Thoracic aorta (tissue), 2 donors: ENCODE measurements at regions not wholly inside any gene's neighbourhood (a gene's known extent, or its start where the extent isn't known, plus 50 kb on each side); places are given as distances from the start of the nearest gene placed in this dataset.

Experiments used
- ATAC-seq: fragments of 150-250 bp; one replicate; pipeline ENCODE4 v1.8.0; 2017; ENCODE audit warnings: low read depth; ENCODE audit not compliant: insufficient number of reproducible peaks, low FRiP score
- DNase-seq: peaks from one replicate; pipeline ENCODE4 v3.0.0-alpha.2; 2020; ENCODE audit warnings: low spot score
- H3K27ac ChIP-seq, 2 donors: fragments of 200-600 bp; sonication (generic); 1 replicate in 1 of 2; 2 replicates in 1 of 2; pipeline ENCODE4 v1.5.1; 2016; ENCODE audit warnings: mild to moderate bottlenecking in 2 of 2, moderate library complexity in 2 of 2
- H3K27me3 ChIP-seq: fragments of 200-600 bp; sonication (generic); replicated peaks from 2 replicates; pipeline ENCODE4 v1.6.0; 2016; ENCODE audit warnings: mild to moderate bottlenecking; ENCODE audit not compliant: insufficient read depth
- H3K36me3 ChIP-seq: fragments of 200-600 bp; sonication (generic); one replicate; pipeline ENCODE4 v1.5.1; 2016
- H3K4me1 ChIP-seq, 2 donors: fragments of 200-600 bp; sonication (generic); 1 replicate in 1 of 2; 2 replicates in 1 of 2; pipeline versions ENCODE4 v1.5.1 to v1.6.0; 2016; ENCODE audit warnings: low read depth in 2 of 2, mild to moderate bottlenecking in 1 of 2; ENCODE audit not compliant: control insufficient read depth in 1 of 2
- H3K4me3 ChIP-seq: fragments of 200-600 bp; sonication (generic); 2 replicates; pipeline ENCODE4 v1.5.1; 2016; ENCODE audit warnings: mild to moderate bottlenecking
- H3K9me3 ChIP-seq: fragments of 200-600 bp; sonication (generic); 2 replicates; pipeline ENCODE4 v1.5.1; 2016
- CTCF ChIP-seq: fragments of 200-600 bp; sonication (generic); IDR thresholded peaks from one replicate; pipeline ENCODE4 v1.5.1; 2019; ENCODE audit warnings: antibody characterized with exemption

GRCh38 chr3:177554895-177555759 lies 357.8 kb upstream of the TBL1XR1 start:
- Histone ChIP-seq H3K27me3 (no peaks in the 10 kb centered on the region), H3K27ac (peak overlapping the region; percentile 65 to 75)
- ATAC-seq: no peak

DNA sequence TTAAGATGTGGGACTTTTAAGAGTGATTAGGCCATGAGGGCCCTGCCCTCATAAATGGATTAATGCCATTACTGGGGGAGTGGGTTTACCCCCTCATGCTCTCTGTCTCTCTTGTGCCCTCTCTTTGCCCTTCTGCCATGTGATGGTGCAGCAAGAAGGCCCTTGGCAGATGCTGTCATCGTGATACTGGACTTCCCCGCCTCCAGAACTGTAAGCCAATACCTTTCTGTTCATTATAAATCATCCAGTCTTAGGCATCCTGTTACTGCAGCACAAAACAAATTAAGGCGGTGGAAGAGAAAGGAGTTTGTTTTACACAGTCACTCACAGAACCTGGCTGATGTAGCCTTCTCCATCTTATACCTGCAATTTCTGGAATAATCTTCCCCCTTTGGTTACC lies 360.3 kb upstream of the TBL1XR1 start:
- ATAC-seq (no peak), DNase-seq (no peak)
- Histone ChIP-seq H3K4me3 (no peak overlapping the region), H3K4me1 (peaks cover 22 to 30% of the 10 kb centered on the region in 2 donors), H3K27me3 (no peaks in the 10 kb centered on the region), H3K27ac (no peak overlapping the region), H3K36me3 (no peaks in the 10 kb centered on the region), H3K9me3 (no peaks in the 10 kb centered on the region)
- TF ChIP-seq CTCF: no peak

More at GRCh38 chr3:177554895-177555759, 357.8 kb upstream of the TBL1XR1 start:
- peaks cover 23 to 36% of the 10 kb centered on the region in 2 donors for H3K4me1 ChIP-seq
- H3K36me3 ChIP-seq: no peaks in the 10 kb centered on the region
- no peaks in the 10 kb centered on the region for H3K9me3 ChIP-seq
- DNase-seq: no peak
- no peak for TF ChIP-seq CTCF
- H3K4me3 ChIP-seq: no peak overlapping the region

GRCh38 chr3:177561365-177561764 lies 364.1 kb upstream of the TBL1XR1 start:
- Histone ChIP-seq H3K4me1 (peaks cover 0 to 13% of the 10 kb centered on the region in 2 donors), H3K9me3 (no peaks in the 10 kb centered on the region), H3K27ac (no peak overlapping the region), H3K36me3 (no peaks in the 10 kb centered on the region), H3K4me3 (no peak overlapping the region), H3K27me3 (no peaks in the 10 kb centered on the region)
- no peak for DNase-seq
- no peak for TF ChIP-seq CTCF
- ATAC-seq: no peak

DNA sequence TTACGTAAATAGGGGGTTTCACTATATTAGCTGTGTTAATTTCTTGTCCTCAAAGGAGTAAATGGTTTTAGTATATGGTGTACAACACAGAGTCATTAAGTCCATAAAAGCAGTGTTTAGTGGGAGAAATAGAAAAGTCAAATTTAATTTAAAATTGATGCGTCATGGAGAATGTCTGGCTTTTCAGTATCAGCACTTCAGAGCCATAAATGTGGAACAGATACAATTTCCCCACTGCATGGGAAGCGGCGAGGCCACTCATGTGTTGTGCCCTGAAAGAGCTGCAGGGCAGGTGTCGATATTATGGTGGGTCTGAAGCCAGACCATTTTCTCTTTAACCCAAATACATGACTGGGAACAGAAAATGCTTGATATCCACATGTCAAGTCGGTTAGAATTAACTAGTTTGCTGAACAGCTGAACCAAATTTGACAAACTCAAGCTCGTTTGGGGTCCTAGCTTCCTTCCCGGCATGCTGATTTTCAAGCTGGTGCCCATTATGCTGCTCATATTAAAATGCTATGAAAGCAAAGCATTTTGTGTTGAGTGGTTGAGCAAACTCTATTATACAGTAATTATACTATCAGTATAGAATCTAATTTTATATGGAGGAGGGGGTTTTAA lies 364.6 kb upstream of the TBL1XR1 start:
- no peak overlapping the region for H3K4me3 ChIP-seq
- H3K9me3 ChIP-seq: no peaks in the 10 kb centered on the region
- no peak overlapping the region for H3K27ac ChIP-seq
- no peak for ATAC-seq
- H3K27me3 ChIP-seq: no peaks in the 10 kb centered on the region
- H3K36me3 ChIP-seq: no peaks in the 10 kb centered on the region
- TF ChIP-seq CTCF: no peak
- peaks cover 0 to 13% of the 10 kb centered on the region in 2 donors for H3K4me1 ChIP-seq
- DNase-seq: no peak

DNA sequence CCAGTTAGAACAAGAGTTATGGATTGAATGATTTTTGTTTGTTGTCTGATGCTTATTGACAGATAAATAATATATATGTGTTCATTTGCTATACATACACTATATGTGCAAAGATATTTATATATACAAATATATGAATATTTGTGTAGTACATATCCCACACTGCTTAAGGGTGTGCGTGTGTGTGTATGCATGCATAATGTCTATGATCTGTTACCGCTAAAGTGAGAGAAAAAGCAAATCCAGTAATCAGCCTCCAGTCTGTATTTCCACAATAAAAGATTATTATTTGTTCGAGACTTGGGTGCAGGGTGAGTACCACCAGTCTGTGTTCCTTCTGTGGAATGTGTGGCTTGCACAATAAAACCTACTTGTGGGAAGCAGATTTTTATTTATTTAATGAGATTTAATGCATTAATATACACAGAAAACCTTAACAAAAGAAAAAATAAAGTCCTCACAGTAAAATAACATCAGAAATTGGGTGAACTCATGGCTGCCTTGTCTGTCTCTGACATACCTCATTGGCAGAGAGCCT lies 366.0 kb upstream of the TBL1XR1 start:
- Histone ChIP-seq H3K27me3 (no peaks in the 10 kb centered on the region), H3K4me3 (no peak overlapping the region), H3K4me1 (peaks cover 0 to 13% of the 10 kb centered on the region in 2 donors), H3K9me3 (no peaks in the 10 kb centered on the region), H3K36me3 (no peaks in the 10 kb centered on the region), H3K27ac (peak overlapping the region in 1 of 2 donors; percentile 36)
- TF ChIP-seq CTCF: no peak
- DNase-seq (no peak), ATAC-seq (no peak)
